ENCODE measurements at regions not wholly inside any gene's neighbourhood (a gene's known extent, or its start where the extent isn't known, plus 50 kb on each side); places are given as distances from the start of the nearest gene placed in this dataset.

DNA sequence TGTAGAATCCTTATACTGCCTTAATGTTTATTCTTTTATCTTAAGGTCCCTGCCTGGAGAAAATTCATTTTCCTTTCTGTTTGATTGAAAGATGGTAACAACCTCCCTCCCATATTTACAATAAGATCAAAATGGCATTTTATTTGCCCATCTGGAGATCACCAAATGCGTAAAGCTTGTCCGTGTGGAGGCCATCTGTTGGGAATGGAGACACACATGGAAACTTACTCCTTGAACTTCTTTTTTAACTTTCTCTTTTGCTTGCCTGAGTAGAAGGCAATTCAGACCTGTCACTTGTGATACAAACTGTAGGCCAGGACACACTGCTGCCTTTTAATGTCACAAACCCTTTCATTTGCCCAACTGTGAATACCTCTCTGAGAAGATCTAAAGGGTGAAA, 144.8 kb upstream of the CEP162 start:
- no peaks in the 10 kb centered on the region for H3K4me1 ChIP-seq (ENCODE audit: insufficient read depth, low read length)
- DNase-seq: no peak
- Mint-ChIP-seq H3K27ac (no peak overlapping the region), H3K36me3 (ENCODE audit: low read depth) (no peaks in the 10 kb centered on the region), H3K4me1 (ENCODE audit: low read depth) (no peaks in the 10 kb centered on the region), H3K9me3 (peaks cover 11% of the 10 kb centered on the region), H3K4me3 (no peak overlapping the region), H3K27me3 (no peaks in the 10 kb centered on the region)
- ChIA-PET POLR2A (no interaction called here), CTCF (no interaction called here)
- no peak overlapping the region for H3K4me3 ChIP-seq (ENCODE audit: low read length)
- H3K27ac ChIP-seq (ENCODE audit: low read depth in 1 of 2, low read length in 2 of 2): no peak overlapping the region
- H3K9me3 ChIP-seq (ENCODE audit: control insufficient read depth in 1 of 2, insufficient read depth in 1 of 2, low read length in 2 of 2): no peaks in the 10 kb centered on the region
- ATAC-seq (ENCODE audit: poor library complexity): no peak
- H3K36me3 ChIP-seq (ENCODE audit: insufficient read depth, low read length): no peaks in the 10 kb centered on the region
- intact Hi-C loops (cut with DNase I, micrococcal nuclease): no loop called here
- TF ChIP-seq CTCF (IDR thresholded peaks at IDR 0.05): no peak
- no peaks in the 10 kb centered on the region for H3K27me3 ChIP-seq (ENCODE audit: control insufficient read depth in 1 of 2, insufficient read depth in 2 of 2, low read length in 2 of 2)

DNA sequence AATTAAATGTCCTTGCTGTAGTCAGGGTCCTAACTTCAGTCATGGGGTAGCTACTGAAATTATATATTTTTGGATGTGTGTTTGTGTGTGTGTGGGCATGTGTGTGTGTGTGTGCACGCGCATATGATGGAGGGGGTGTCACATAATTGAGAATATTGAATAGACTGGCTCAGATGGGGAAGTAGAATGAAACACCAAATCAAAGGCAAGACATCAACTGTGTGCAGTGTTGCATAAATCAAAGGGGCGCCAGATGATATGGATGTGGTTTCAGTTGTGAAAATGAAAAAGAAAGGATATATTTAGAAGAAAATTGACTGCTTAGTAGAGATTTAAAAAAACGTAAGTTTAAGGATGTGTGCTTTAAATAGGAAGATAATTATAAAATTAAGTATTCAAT, 144.2 kb upstream of the CEP162 start:
- Histone ChIP-seq H3K9me3 (ENCODE audit: control insufficient read depth in 1 of 2, insufficient read depth in 1 of 2, low read length in 2 of 2) (no peaks in the 10 kb centered on the region), H3K4me3 (ENCODE audit: low read length) (no peak overlapping the region), H3K4me1 (ENCODE audit: insufficient read depth, low read length) (no peaks in the 10 kb centered on the region), H3K27me3 (ENCODE audit: control insufficient read depth in 1 of 2, insufficient read depth in 2 of 2, low read length in 2 of 2) (no peaks in the 10 kb centered on the region), H3K27ac (ENCODE audit: low read depth in 1 of 2, low read length in 2 of 2) (no peak overlapping the region), H3K36me3 (ENCODE audit: insufficient read depth, low read length) (no peaks in the 10 kb centered on the region)
- H3K27ac Mint-ChIP-seq: no peak overlapping the region
- H3K4me3 Mint-ChIP-seq: no peak overlapping the region
- H3K27me3 Mint-ChIP-seq: no peaks in the 10 kb centered on the region
- ChIA-PET CTCF (no interaction called here), POLR2A (no interaction called here)
- intact Hi-C loops (cut with DNase I, micrococcal nuclease): no loop called here
- TF ChIP-seq CTCF (IDR thresholded peaks at IDR 0.05): no peak
- ATAC-seq (ENCODE audit: poor library complexity): no peak
- no peaks in the 10 kb centered on the region for H3K4me1 Mint-ChIP-seq (ENCODE audit: low read depth)
- H3K36me3 Mint-ChIP-seq (ENCODE audit: low read depth): no peaks in the 10 kb centered on the region
- peaks cover 9% of the 10 kb centered on the region for H3K9me3 Mint-ChIP-seq
- DNase-seq: no peak

GRCh38 chr6:84362193-84362821, 134.9 kb upstream of the CEP162 start:
- Histone ChIP-seq H3K36me3 (ENCODE audit: insufficient read depth, low read length) (no peaks in the 10 kb centered on the region), H3K27ac (ENCODE audit: low read depth in 1 of 2, low read length in 2 of 2) (no peak overlapping the region), H3K4me1 (ENCODE audit: insufficient read depth, low read length) (no peaks in the 10 kb centered on the region), H3K27me3 (ENCODE audit: control insufficient read depth in 1 of 2, insufficient read depth in 2 of 2, low read length in 2 of 2) (no peaks in the 10 kb centered on the region), H3K9me3 (ENCODE audit: control insufficient read depth in 1 of 2, insufficient read depth in 1 of 2, low read length in 2 of 2) (no peaks in the 10 kb centered on the region), H3K4me3 (ENCODE audit: low read length) (no peak overlapping the region)
- no peak for TF ChIP-seq CTCF (IDR thresholded peaks at IDR 0.05)
- DNase-seq (no peak), ATAC-seq (ENCODE audit: poor library complexity) (no peak)
- CTCF ChIA-PET: no interaction called here
- Mint-ChIP-seq H3K36me3 (ENCODE audit: low read depth) (no peaks in the 10 kb centered on the region), H3K27ac (no peak overlapping the region), H3K4me1 (ENCODE audit: low read depth) (no peaks in the 10 kb centered on the region), H3K4me3 (no peak overlapping the region), H3K9me3 (peaks cover 2% of the 10 kb centered on the region), H3K27me3 (no peaks in the 10 kb centered on the region)
- intact Hi-C loops (cut with DNase I, micrococcal nuclease): no loop called here
- POLR2A ChIA-PET: no interaction called here
